PC-9 (cell line): ENCODE measurements at regions not wholly inside any gene's neighbourhood (a gene's known extent, or its start where the extent isn't known, plus 50 kb on each side); places are given as distances from the start of the nearest gene placed in this dataset.
A peak's percentile ranks its signal among the peaks of the same experiment; 100 is the strongest.

ENCODE experiments used
- BruUV-seq: library from RNA; stranded (reverse); fragments of 400-500 nt; replicated peaks from 2 replicates; lab custom pipeline; 2021; lab: Mats Ljungman, UMichigan
- CTCF ChIA-PET: fragments of 300-600 bp; sonication (Branson Sonifier 250); formaldehyde crosslinking; loops from one replicate; lab custom pipeline; 2022; ENCODE audit warnings: antibody characterized with exemption; lab: Charles Lee
- POLR2A ChIA-PET: fragments of 300-600 bp; sonication (Branson Sonifier 250); formaldehyde crosslinking; loops from one replicate; lab custom pipeline; 2022; ENCODE audit warnings: antibody characterized with exemption; ENCODE audit not compliant: unreplicated experiment; lab: Charles Lee
- DNase-seq, 2 experiments: peaks; one replicate each; pipeline versions ENCODE4 v3.0.0 to v3.0.0-alpha.2; 2015 to 2022; ENCODE audit warnings: mixed read lengths in 1 of 2
- H2AFZ ChIP-seq: fragments of 200-600 bp; sonication (generic); 2 replicates; pipeline ENCODE4 v1.8.1; 2017; ENCODE audit warnings: antibody characterized with exemption
- H3F3A ChIP-seq: fragments of 200-600 bp; sonication (generic); 2 replicates; pipeline ENCODE4 v1.8.1; 2017; ENCODE audit warnings: antibody characterized with exemption, mild to moderate bottlenecking, low read depth; ENCODE audit not compliant: insufficient read depth
- H3K27ac ChIP-seq: fragments of 200-600 bp; sonication (generic); 2 replicates; pipeline ENCODE4 v1.6.1; 2016; ENCODE audit warnings: mixed run types
- H3K27me3 ChIP-seq: fragments of 200-600 bp; sonication (generic); 2 replicates; pipeline ENCODE4 v1.6.1; 2016; ENCODE audit warnings: low read depth, mixed run types; ENCODE audit not compliant: insufficient read depth
- H3K36me3 ChIP-seq: fragments of 200-600 bp; sonication (generic); 2 replicates; pipeline ENCODE4 v1.6.1; 2016; ENCODE audit warnings: low read depth, mixed run types
- H3K4me1 ChIP-seq: fragments of 200-600 bp; sonication (generic); replicated peaks from 2 replicates; pipeline ENCODE4 v1.6.1; 2016; ENCODE audit warnings: mixed run types; ENCODE audit not compliant: insufficient read depth
- H3K4me2 ChIP-seq: fragments of 200-600 bp; sonication (generic); 2 replicates; pipeline ENCODE4 v1.6.1; 2017; ENCODE audit warnings: mixed run types
- H3K4me3 ChIP-seq: fragments of 200-600 bp; sonication (generic); 2 replicates; pipeline ENCODE4 v1.6.1; 2016; ENCODE audit warnings: mixed run types
- H3K79me2 ChIP-seq: fragments of 200-600 bp; sonication (generic); 2 replicates; pipeline ENCODE4 v1.6.1; 2017; ENCODE audit warnings: low read depth, mixed run types
- H3K9me2 ChIP-seq: fragments of 200-600 bp; sonication (generic); 2 replicates; pipeline ENCODE4 v1.8.1; 2017; ENCODE audit warnings: mild to moderate bottlenecking; ENCODE audit not compliant: insufficient read depth
- H3K9me3 ChIP-seq: fragments of 200-600 bp; sonication (generic); 2 replicates; pipeline ENCODE4 v1.8.1; 2016; ENCODE audit warnings: low read depth; ENCODE audit not compliant: insufficient read depth
- H4K20me1 ChIP-seq: fragments of 200-600 bp; sonication (generic); 2 replicates; pipeline ENCODE4 v1.8.1; 2017; ENCODE audit not compliant: insufficient read depth
- CTCF ChIP-seq: fragments of 200-600 bp; sonication (generic); conservative IDR thresholded peaks from 2 replicates; pipeline ENCODE4 v1.6.1; 2017; ENCODE audit warnings: mixed run types, antibody characterized with exemption, mild to moderate bottlenecking, moderate library complexity
- EZH2 ChIP-seq: fragments of 200-600 bp; sonication (generic); IDR thresholded peaks from 2 replicates; pipeline ENCODE4 v1.8.0; 2017; ENCODE audit warnings: antibody characterized with exemption, low read depth
- intact Hi-C: fragments of 100-400 bp; cut with micrococcal nuclease; formaldehyde crosslinking; loops from one replicate; pipeline ENCODE4 v1.10.0; 2022; ENCODE audit not compliant: unreplicated experiment

GRCh38 chr7:155963771-155964195 lies 151.5 kb upstream of the SHH start:
- no peak for TF ChIP-seq EZH2
- no peak for TF ChIP-seq CTCF
- Histone ChIP-seq H3K4me2 (no peak overlapping the region), H3K9me3 (no peaks in the 10 kb centered on the region), H3K9me2 (no peaks in the 10 kb centered on the region), H3K4me3 (no peak overlapping the region), H3K27ac (no peak overlapping the region), H4K20me1 (no peaks in the 10 kb centered on the region), H2AFZ (no peak overlapping the region), H3F3A (peaks cover 28% of the 10 kb centered on the region; the same call in 1 of the 2 replicates), H3K79me2 (no peaks in the 10 kb centered on the region), H3K36me3 (no peaks in the 10 kb centered on the region), H3K4me1 (peaks cover 42% of the 10 kb centered on the region), H3K27me3 (no peaks in the 10 kb centered on the region)
- intact Hi-C loops = no loop called here
- POLR2A ChIA-PET = no interaction called here
- BruUV-seq = no TSS peak
- DNase-seq = no peak
- CTCF ChIA-PET = no interaction called here

GRCh38 chr7:155963356-155963755 lies 151.1 kb upstream of the SHH start:
- no peaks in the 10 kb centered on the region for H3K9me3 ChIP-seq
- no peaks in the 10 kb centered on the region for H3K36me3 ChIP-seq
- no peak overlapping the region for H2AFZ ChIP-seq
- no peak overlapping the region for H3K4me2 ChIP-seq
- H3K9me2 ChIP-seq = no peaks in the 10 kb centered on the region
- TF ChIP-seq CTCF (no peak), EZH2 (no peak)
- intact Hi-C loops = no loop called here
- CTCF ChIA-PET = no interaction called here
- H3K27ac ChIP-seq = no peak overlapping the region
- no peak for DNase-seq
- no peaks in the 10 kb centered on the region for H4K20me1 ChIP-seq
- H3K79me2 ChIP-seq = no peaks in the 10 kb centered on the region
- no peaks in the 10 kb centered on the region for H3K27me3 ChIP-seq
- BruUV-seq = no TSS peak
- H3K4me1 ChIP-seq = peaks cover 45% of the 10 kb centered on the region
- peaks cover 33% of the 10 kb centered on the region; the same call in 1 of the 2 replicates for H3F3A ChIP-seq
- H3K4me3 ChIP-seq = no peak overlapping the region
- POLR2A ChIA-PET = no interaction called here

- Histone ChIP-seq H3K79me2 (no peaks in the 10 kb centered on the region), H3K4me1 (peaks cover 45% of the 10 kb centered on the region), H3K36me3 (no peaks in the 10 kb centered on the region), H4K20me1 (no peaks in the 10 kb centered on the region), H3K4me2 (peak overlapping the region; percentile 55), H3F3A (peaks cover 33% of the 10 kb centered on the region; the same call in 1 of the 2 replicates), H3K27me3 (no peaks in the 10 kb centered on the region), H3K9me3 (no peaks in the 10 kb centered on the region), H3K4me3 (no peak overlapping the region), H2AFZ (no peak overlapping the region), H3K27ac (peak overlapping the region; percentile 66), H3K9me2 (no peaks in the 10 kb centered on the region)
- ChIA-PET CTCF (no interaction called here), POLR2A (no interaction called here)
- intact Hi-C loops = loop anchor here (1.0 kb wide), 1 partner anchor 12 kb away; no protein-coding TSS in a partner anchor
- no peak for TF ChIP-seq CTCF
- no peak for TF ChIP-seq EZH2
- DNase-seq = no peak
- no TSS peak for BruUV-seq
These were observed 150.7 kb upstream of the SHH start for GRCh38 chr7:155962968-155963300.
